MCF 10A (cell line): ENCODE measurements at regions not wholly inside any gene's neighbourhood (a gene's known extent, or its start where the extent isn't known, plus 50 kb on each side); places are given as distances from the start of the nearest gene placed in this dataset.
"Not testable (repeated sequence)": the region's sequence is repeated elsewhere in the genome, so short reads cannot be mapped to it uniquely, and the experiment has no call there.

Source experiments
- BruUV-seq: library from RNA; stranded (reverse); fragments of 400-500 nt; replicated peaks from 2 replicates; lab custom pipeline; 2021; lab: Mats Ljungman, UMichigan
- CTCF ChIA-PET: fragments of 300-600 bp; sonication (Branson Sonifier 250); formaldehyde crosslinking; extraction: SDS; loops from one replicate; lab custom pipeline; 2021; ENCODE audit warnings: antibody characterized with exemption, inconsistent platforms; lab: Yijun Ruan, JAX
- POLR2A ChIA-PET: fragments of 300-600, 350-650 bp; sonication (Branson Sonifier 250); formaldehyde crosslinking; extraction: SDS; loops from one replicate; lab custom pipeline; 2020; ENCODE audit warnings: antibody characterized with exemption, inconsistent platforms; lab: Yijun Ruan, JAX
- DNase-seq: peaks from one replicate; pipeline ENCODE4 v3.0.0-alpha.2; 2018; ENCODE audit not compliant: unreplicated experiment
- H3K27ac Mint-ChIP-seq: one replicate; pipeline ENCODE4 v1.8.0; 2022; ENCODE audit warnings: mild to moderate bottlenecking, low read depth, mixed read lengths; ENCODE audit not compliant: unreplicated experiment
- H3K27me3 Mint-ChIP-seq: one replicate; pipeline ENCODE4 v1.8.0; 2022; ENCODE audit warnings: mixed read lengths; ENCODE audit not compliant: insufficient read depth, unreplicated experiment
- H3K36me3 Mint-ChIP-seq: one replicate; pipeline ENCODE4 v1.8.0; 2022; ENCODE audit warnings: mild to moderate bottlenecking, moderate library complexity, mixed read lengths; ENCODE audit not compliant: insufficient read depth, unreplicated experiment
- H3K4me1 Mint-ChIP-seq: one replicate; pipeline ENCODE4 v1.8.0; 2022; ENCODE audit warnings: mixed read lengths; ENCODE audit not compliant: insufficient read depth, unreplicated experiment
- H3K4me3 Mint-ChIP-seq: one replicate; pipeline ENCODE4 v1.8.0; 2022; ENCODE audit warnings: mild to moderate bottlenecking, moderate library complexity, mixed read lengths; ENCODE audit not compliant: unreplicated experiment
- H3K9me3 Mint-ChIP-seq: one replicate; pipeline ENCODE4 v1.8.0; 2022; ENCODE audit warnings: mixed read lengths; ENCODE audit not compliant: unreplicated experiment
- CTCF ChIP-seq: fragments of 200-600 bp; IDR thresholded peaks from one replicate; pipeline ENCODE4 v1.8.0; 2022; ENCODE audit warnings: antibody characterized with exemption, mild to moderate bottlenecking; ENCODE audit not compliant: unreplicated experiment
- intact Hi-C: fragments of 100-400 bp; cut with micrococcal nuclease; formaldehyde crosslinking; loops from 2 replicates; pipeline ENCODE4 v1.14.1; 2022

- peak; percentile 19 for TF ChIP-seq CTCF
- no peaks in the 10 kb centered on the region for H3K9me3 Mint-ChIP-seq
- ChIA-PET CTCF (interaction anchor here (0.6 to 4.9 kb wide), 5 partner anchors 32 to 365 kb away, joined by 3 to 22 read pairs (median 3); no protein-coding TSS in a partner anchor), POLR2A (interaction anchor here (0.6 to 1.5 kb wide), 5 partner anchors 10 to 1888 kb away, joined by 3 to 4 read pairs (median 3); no protein-coding TSS in a partner anchor)
- H3K4me1 Mint-ChIP-seq, result peaks cover 21% of the 10 kb centered on the region
- no peak overlapping the region for H3K4me3 Mint-ChIP-seq
- no peaks in the 10 kb centered on the region for H3K27me3 Mint-ChIP-seq
- BruUV-seq, result no TSS peak
- intact Hi-C loops, result no loop called here
- no peaks in the 10 kb centered on the region for H3K36me3 Mint-ChIP-seq
- DNase-seq, result peak; percentile 81
- H3K27ac Mint-ChIP-seq, result peak overlapping the region; percentile 50
Observed at GRCh38 chr4:156109943-156110900, 156.6 kb upstream of the CTSO start.

- H3K4me3 Mint-ChIP-seq, intact Hi-C loops, H3K27me3 Mint-ChIP-seq, H3K9me3 Mint-ChIP-seq, BruUV-seq, DNase-seq, CTCF ChIA-PET, H3K36me3 Mint-ChIP-seq: not testable (repeated sequence)
- H3K4me1 Mint-ChIP-seq, result peaks cover 21% of the 10 kb centered on the region
- H3K27ac Mint-ChIP-seq, result peak overlapping the region; percentile 50
- POLR2A ChIA-PET, result interaction anchor here (0.6 kb wide), 1 partner anchor 41 kb away, joined by 3 read pairs; no protein-coding TSS in a partner anchor
Observed at GRCh38 chr4:156109087-156109486, 155.4 kb upstream of the CTSO start.

GRCh38 chr4:156103311-156103710, 149.6 kb upstream of the CTSO start:
- no peaks in the 10 kb centered on the region for H3K4me1 Mint-ChIP-seq
- BruUV-seq, result no TSS peak
- no peak overlapping the region for H3K27ac Mint-ChIP-seq
- ChIA-PET POLR2A (no interaction called here), CTCF (interaction anchor here (0.9 kb wide), 1 partner anchor 10 kb away, joined by 3 read pairs; no protein-coding TSS in a partner anchor)
- no peak overlapping the region for H3K4me3 Mint-ChIP-seq
- intact Hi-C loops, result no loop called here
- no peaks in the 10 kb centered on the region for H3K27me3 Mint-ChIP-seq
- TF ChIP-seq CTCF, result no peak
- DNase-seq, result no peak
- no peaks in the 10 kb centered on the region for H3K9me3 Mint-ChIP-seq
- H3K36me3 Mint-ChIP-seq, result peaks cover 5% of the 10 kb centered on the region

- no peaks in the 10 kb centered on the region for H3K9me3 Mint-ChIP-seq
- BruUV-seq, result no TSS peak
- H3K27me3 Mint-ChIP-seq, result no peaks in the 10 kb centered on the region
- H3K27ac Mint-ChIP-seq, result no peak overlapping the region
- no peaks in the 10 kb centered on the region for H3K4me1 Mint-ChIP-seq
- POLR2A ChIA-PET, result no interaction called here
- TF ChIP-seq CTCF, result no peak
- H3K36me3 Mint-ChIP-seq, result peaks cover 5% of the 10 kb centered on the region
- CTCF ChIA-PET, result no interaction called here
- DNase-seq, result no peak
- no peak overlapping the region for H3K4me3 Mint-ChIP-seq
- intact Hi-C loops, result no loop called here
Observed at GRCh38 chr4:156102411-156102810, 148.7 kb upstream of the CTSO start.
